ENCODE measurements at regions not wholly inside any gene's neighbourhood (a gene's known extent, or its start where the extent isn't known, plus 50 kb on each side); places are given as distances from the start of the nearest gene placed in this dataset.

GRCh38 chr9:118736406-118736805 is 632.8 kb downstream of the BRINP1 start:
- no peak for TF ChIP-seq CTCF (IDR thresholded peaks at IDR 0.05)
- no peak for TF ChIP-seq KDM1A (IDR thresholded peaks at IDR 0.05; ENCODE audit: low read depth)
- TF ChIP-seq CEBPB (IDR thresholded peaks at IDR 0.05), result no peak
- no peak for TF ChIP-seq RCOR1 (IDR thresholded peaks at IDR 0.05; ENCODE audit: low read depth, low read length)
- no peak for TF ChIP-seq POLR2A (IDR thresholded peaks at IDR 0.05; ENCODE audit: low read length)
- TF ChIP-seq ZNF302 (CRISPR knock-in tag; IDR thresholded peaks at IDR 0.05), result no peak
- no peak for TF ChIP-seq MYC (IDR thresholded peaks at IDR 0.05; ENCODE audit: borderline replicate concordance, low read length)
- no peak for TF ChIP-seq MAZ (IDR thresholded peaks at IDR 0.05; ENCODE audit: borderline replicate concordance, low read depth, low read length)
- TF ChIP-seq EHMT2 (IDR thresholded peaks at IDR 0.05; ENCODE audit: low read depth), result no peak
- no peak for TF ChIP-seq HOXA7 (CRISPR knock-in tag; IDR thresholded peaks at IDR 0.05)
- no peak for TF ChIP-seq ZSCAN20 (CRISPR knock-in tag; IDR thresholded peaks at IDR 0.05)
- no peak for TF ChIP-seq MAX (IDR thresholded peaks at IDR 0.05)
- TF ChIP-seq CBX8 (IDR thresholded peaks at IDR 0.05), result no peak
- TF ChIP-seq RNF2 (IDR thresholded peaks at IDR 0.05; ENCODE audit: borderline replicate concordance, low read depth), result no peak

All from A549 (cell line).